Neural cell (in vitro differentiated cells): ENCODE measurements at regions not wholly inside any gene's neighbourhood (a gene's known extent, or its start where the extent isn't known, plus 50 kb on each side); places are given as distances from the start of the nearest gene placed in this dataset.

Source experiments
- H2AFZ ChIP-seq: fragments of 200-600, 300-800 bp; sonication (generic), shearing (Covaris generic); 2 replicates; pipeline ENCODE4 v1.6.0; 2014; ENCODE audit warnings: low read depth, mild to moderate bottlenecking, antibody characterized with exemption, low read length, moderate library complexity
- H3F3A ChIP-seq: fragments of 200-600 bp; shearing (Covaris generic); 2 replicates; pipeline ENCODE4 v1.6.1; 2016; ENCODE audit warnings: mild to moderate bottlenecking, moderate library complexity, mixed read lengths, antibody characterized with exemption, low read length; ENCODE audit not compliant: insufficient read depth, poor library complexity, severe bottlenecking
- H3K27ac ChIP-seq: fragments of 200-600, 300-800 bp; sonication (generic), shearing (Covaris generic); 2 replicates; pipeline ENCODE4 v1.5.1; 2014; ENCODE audit warnings: mild to moderate bottlenecking, low read length, moderate library complexity
- H3K27me3 ChIP-seq: fragments of 300-800, 200-600 bp; sonication (generic), shearing (Covaris generic); 2 replicates; pipeline ENCODE4 v1.6.0; 2014; ENCODE audit warnings: mild to moderate bottlenecking, low read depth, low read length, moderate library complexity; ENCODE audit not compliant: insufficient read depth
- H3K36me3 ChIP-seq: fragments of 300-800, 200-600 bp; sonication (generic), shearing (Covaris generic); 2 replicates; pipeline ENCODE4 v1.5.1; 2014; ENCODE audit warnings: mild to moderate bottlenecking, antibody characterized with exemption, low read length, moderate library complexity; ENCODE audit not compliant: insufficient read depth
- H3K4me2 ChIP-seq: fragments of 300-800, 200-600 bp; sonication (generic), shearing (Covaris generic); 2 replicates; pipeline ENCODE4 v1.6.0; 2014; ENCODE audit warnings: mild to moderate bottlenecking, low read length
- H3K4me3 ChIP-seq: fragments of 300-800, 200-600 bp; sonication (generic), shearing (Covaris generic); 2 replicates; pipeline ENCODE4 v1.5.1; 2014; ENCODE audit warnings: mild to moderate bottlenecking, low read length, moderate library complexity
- H3K79me2 ChIP-seq: fragments of 200-600 bp; shearing (Covaris generic); replicated peaks from 2 replicates; pipeline ENCODE4 v1.6.0; 2014; ENCODE audit warnings: mild to moderate bottlenecking, low read length, moderate library complexity; ENCODE audit not compliant: insufficient read depth
- H3K9ac ChIP-seq: fragments of 300-800, 200-600 bp; sonication (generic), shearing (Covaris generic); 2 replicates; pipeline ENCODE4 v1.6.1; 2016; ENCODE audit warnings: mild to moderate bottlenecking, low read length, mixed read lengths
- H3K9me2 ChIP-seq: fragments of 200-600 bp; shearing (Covaris generic); 2 replicates; pipeline ENCODE4 v1.6.1; 2016; ENCODE audit warnings: mild to moderate bottlenecking, low read length, mixed read lengths; ENCODE audit not compliant: insufficient read depth
- H3K9me3 ChIP-seq: fragments of 200-600, 300-800 bp; sonication (generic), shearing (Covaris generic); 2 replicates; pipeline ENCODE4 v1.6.1; 2016; ENCODE audit warnings: mild to moderate bottlenecking, mixed run types, low read length, moderate library complexity, mixed read lengths
- H4K20me1 ChIP-seq: fragments of 200-600 bp; shearing (Covaris generic); 2 replicates; pipeline ENCODE4 v1.6.1; 2016; ENCODE audit warnings: mild to moderate bottlenecking, mixed run types; ENCODE audit not compliant: insufficient read depth
- EP300 ChIP-seq: fragments of 450-650 bp; conservative IDR thresholded peaks from 2 replicates; pipeline ENCODE4 v1.6.1; 2014; ENCODE audit warnings: antibody characterized with exemption, mild to moderate bottlenecking, moderate library complexity; ENCODE audit not compliant: poor library complexity, severe bottlenecking
- EZH2 ChIP-seq: fragments of 200-600, 300-800 bp; shearing (Covaris generic), sonication (generic); IDR thresholded peaks from 2 replicates; pipeline ENCODE4 v1.6.1; 2014; ENCODE audit warnings: antibody characterized with exemption, low read length, borderline replicate concordance, mild to moderate bottlenecking; ENCODE audit not compliant: insufficient read depth, poor library complexity, severe bottlenecking
- MXI1 ChIP-seq: fragments of 450-650 bp; conservative IDR thresholded peaks from 2 replicates; pipeline ENCODE4 v1.6.1; 2014; ENCODE audit warnings: antibody characterized with exemption, mild to moderate bottlenecking; ENCODE audit not compliant: poor library complexity, severe bottlenecking
- POLR2AphosphoS5 ChIP-seq: IDR thresholded peaks from 2 replicates; pipeline ENCODE4 v1.6.1; 2012
- RAD21 ChIP-seq: fragments of 450-650 bp; conservative IDR thresholded peaks from 2 replicates; pipeline ENCODE4 v1.6.1; 2014; ENCODE audit warnings: antibody characterized with exemption, mild to moderate bottlenecking, moderate library complexity
- SMC3 ChIP-seq: fragments of 450-650 bp; conservative IDR thresholded peaks from 2 replicates; pipeline ENCODE4 v1.6.1; 2014; ENCODE audit warnings: antibody characterized with exemption, mild to moderate bottlenecking, moderate library complexity; ENCODE audit not compliant: poor library complexity
- TAF1 ChIP-seq: IDR thresholded peaks from 2 replicates; pipeline ENCODE4 v1.6.1; 2012; ENCODE audit warnings: low read depth
- TF ChIP-seq, protein P1 (sequence below): IDR thresholded peaks from 2 replicates; pipeline ENCODE4 v1.6.1; 2012; ENCODE audit warnings: borderline replicate concordance
- TF ChIP-seq, protein P2 (sequence below): fragments of 450-650 bp; IDR thresholded peaks from 2 replicates; pipeline ENCODE4 v1.5.1; 2014; ENCODE audit warnings: antibody characterized with exemption, mild to moderate bottlenecking, moderate library complexity; ENCODE audit not compliant: poor library complexity, severe bottlenecking

DNA sequence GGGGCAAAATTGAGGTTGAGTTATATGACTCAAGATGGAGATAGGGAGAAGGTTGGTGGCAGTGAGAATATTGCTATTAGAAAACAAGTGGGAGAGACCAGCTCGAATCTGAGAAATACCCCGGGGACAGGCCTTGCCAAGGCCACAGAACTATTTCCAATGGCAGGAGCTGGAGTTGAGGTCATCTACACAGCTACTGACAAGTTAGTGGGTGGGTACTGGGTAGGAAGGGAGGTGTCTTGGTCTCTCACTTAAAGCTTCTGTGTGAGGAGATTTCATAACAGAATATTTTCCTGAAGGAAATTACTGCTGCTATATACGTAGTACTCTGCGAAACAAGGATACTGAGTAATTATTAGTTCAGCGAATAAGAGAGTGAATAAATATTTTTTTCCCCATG lies 69.4 kb upstream of the ITPRID2 start:
- TF ChIP-seq TAF1 (no peak), SMC3 (no peak), EP300 (no peak), POLR2AphosphoS5 (no peak), EZH2 (no peak), RAD21 (no peak), MXI1 (no peak)
- TF ChIP-seq, protein P1, sequence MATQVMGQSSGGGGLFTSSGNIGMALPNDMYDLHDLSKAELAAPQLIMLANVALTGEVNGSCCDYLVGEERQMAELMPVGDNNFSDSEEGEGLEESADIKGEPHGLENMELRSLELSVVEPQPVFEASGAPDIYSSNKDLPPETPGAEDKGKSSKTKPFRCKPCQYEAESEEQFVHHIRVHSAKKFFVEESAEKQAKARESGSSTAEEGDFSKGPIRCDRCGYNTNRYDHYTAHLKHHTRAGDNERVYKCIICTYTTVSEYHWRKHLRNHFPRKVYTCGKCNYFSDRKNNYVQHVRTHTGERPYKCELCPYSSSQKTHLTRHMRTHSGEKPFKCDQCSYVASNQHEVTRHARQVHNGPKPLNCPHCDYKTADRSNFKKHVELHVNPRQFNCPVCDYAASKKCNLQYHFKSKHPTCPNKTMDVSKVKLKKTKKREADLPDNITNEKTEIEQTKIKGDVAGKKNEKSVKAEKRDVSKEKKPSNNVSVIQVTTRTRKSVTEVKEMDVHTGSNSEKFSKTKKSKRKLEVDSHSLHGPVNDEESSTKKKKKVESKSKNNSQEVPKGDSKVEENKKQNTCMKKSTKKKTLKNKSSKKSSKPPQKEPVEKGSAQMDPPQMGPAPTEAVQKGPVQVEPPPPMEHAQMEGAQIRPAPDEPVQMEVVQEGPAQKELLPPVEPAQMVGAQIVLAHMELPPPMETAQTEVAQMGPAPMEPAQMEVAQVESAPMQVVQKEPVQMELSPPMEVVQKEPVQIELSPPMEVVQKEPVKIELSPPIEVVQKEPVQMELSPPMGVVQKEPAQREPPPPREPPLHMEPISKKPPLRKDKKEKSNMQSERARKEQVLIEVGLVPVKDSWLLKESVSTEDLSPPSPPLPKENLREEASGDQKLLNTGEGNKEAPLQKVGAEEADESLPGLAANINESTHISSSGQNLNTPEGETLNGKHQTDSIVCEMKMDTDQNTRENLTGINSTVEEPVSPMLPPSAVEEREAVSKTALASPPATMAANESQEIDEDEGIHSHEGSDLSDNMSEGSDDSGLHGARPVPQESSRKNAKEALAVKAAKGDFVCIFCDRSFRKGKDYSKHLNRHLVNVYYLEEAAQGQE = no peak
- TF ChIP-seq, protein P2, sequence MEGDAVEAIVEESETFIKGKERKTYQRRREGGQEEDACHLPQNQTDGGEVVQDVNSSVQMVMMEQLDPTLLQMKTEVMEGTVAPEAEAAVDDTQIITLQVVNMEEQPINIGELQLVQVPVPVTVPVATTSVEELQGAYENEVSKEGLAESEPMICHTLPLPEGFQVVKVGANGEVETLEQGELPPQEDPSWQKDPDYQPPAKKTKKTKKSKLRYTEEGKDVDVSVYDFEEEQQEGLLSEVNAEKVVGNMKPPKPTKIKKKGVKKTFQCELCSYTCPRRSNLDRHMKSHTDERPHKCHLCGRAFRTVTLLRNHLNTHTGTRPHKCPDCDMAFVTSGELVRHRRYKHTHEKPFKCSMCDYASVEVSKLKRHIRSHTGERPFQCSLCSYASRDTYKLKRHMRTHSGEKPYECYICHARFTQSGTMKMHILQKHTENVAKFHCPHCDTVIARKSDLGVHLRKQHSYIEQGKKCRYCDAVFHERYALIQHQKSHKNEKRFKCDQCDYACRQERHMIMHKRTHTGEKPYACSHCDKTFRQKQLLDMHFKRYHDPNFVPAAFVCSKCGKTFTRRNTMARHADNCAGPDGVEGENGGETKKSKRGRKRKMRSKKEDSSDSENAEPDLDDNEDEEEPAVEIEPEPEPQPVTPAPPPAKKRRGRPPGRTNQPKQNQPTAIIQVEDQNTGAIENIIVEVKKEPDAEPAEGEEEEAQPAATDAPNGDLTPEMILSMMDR = no peak
- Histone ChIP-seq H4K20me1 (no peaks in the 10 kb centered on the region), H3K4me3 (no peak overlapping the region), H3K27ac (no peak overlapping the region), H3K36me3 (no peaks in the 10 kb centered on the region), H3K4me2 (no peak overlapping the region), H3K27me3 (no peaks in the 10 kb centered on the region), H3F3A (no peaks in the 10 kb centered on the region), H3K9ac (no peak overlapping the region), H3K9me3 (no peaks in the 10 kb centered on the region), H2AFZ (no peak overlapping the region), H3K79me2 (no peaks in the 10 kb centered on the region), H3K9me2 (no peaks in the 10 kb centered on the region)

DNA sequence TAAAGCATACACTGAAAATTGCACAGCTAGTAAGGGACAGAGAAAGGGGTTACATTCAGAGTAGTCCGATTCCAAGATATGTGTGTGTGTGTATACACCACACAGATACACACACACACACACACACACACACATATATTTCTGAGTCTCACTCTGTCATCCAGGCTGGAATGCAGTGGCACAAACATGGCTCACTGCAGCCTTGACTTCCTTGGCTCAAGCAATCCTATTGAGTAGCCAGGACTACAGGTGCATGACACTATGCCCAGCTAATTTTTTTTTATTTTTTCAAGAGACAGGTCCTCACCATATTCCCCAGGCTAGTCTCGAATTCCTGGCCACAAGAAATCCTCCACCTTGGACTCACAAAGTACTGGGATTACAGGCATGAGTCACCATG lies 68.1 kb upstream of the ITPRID2 start:
- H3K9ac ChIP-seq = no peak overlapping the region
- H3F3A ChIP-seq = no peaks in the 10 kb centered on the region
- H3K4me3 ChIP-seq = no peak overlapping the region
- TF ChIP-seq MXI1 (no peak), POLR2AphosphoS5 (no peak), EP300 (no peak), EZH2 (no peak), TAF1 (no peak), SMC3 (no peak)
- TF ChIP-seq, protein P1 = no peak
- no peak overlapping the region for H2AFZ ChIP-seq
- no peak overlapping the region for H3K4me2 ChIP-seq
- H3K36me3 ChIP-seq = no peaks in the 10 kb centered on the region
- H3K79me2 ChIP-seq = no peaks in the 10 kb centered on the region
- no peaks in the 10 kb centered on the region for H3K9me3 ChIP-seq
- H4K20me1 ChIP-seq = no peaks in the 10 kb centered on the region
- no peaks in the 10 kb centered on the region for H3K9me2 ChIP-seq
- H3K27me3 ChIP-seq = no peaks in the 10 kb centered on the region
- no peak overlapping the region for H3K27ac ChIP-seq
